GM12878 (cell line): ENCODE measurements at regions not wholly inside any gene's neighbourhood (a gene's known extent, or its start where the extent isn't known, plus 50 kb on each side); places are given as distances from the start of the nearest gene placed in this dataset.
"Not testable (repeated sequence)": the region's sequence is repeated elsewhere in the genome, so short reads cannot be mapped to it uniquely, and the experiment has no call there.

Source experiments
- ATAC-seq: fragments of 200-7000 bp; cut with Tn5 transposase; 3 replicates; pipeline ENCODE4 v1.9.1; 2020; ENCODE audit warnings: mild to moderate bottlenecking, moderate library complexity
- BruUV-seq: library from RNA; stranded (reverse); fragments of 400-500 nt; replicated peaks from 2 replicates; lab custom pipeline; 2021; lab: Mats Ljungman, UMichigan
- CTCF ChIA-PET: fragments of 300-600 bp; sonication (Branson Sonifier 250); formaldehyde crosslinking; extraction: SDS; loops from one replicate; lab custom pipeline; 2021; ENCODE audit warnings: inconsistent platforms; lab: Yijun Ruan, JAX
- POLR2A ChIA-PET: fragments of 350-600 bp; formaldehyde crosslinking; extraction: SDS; loops from one replicate; lab custom pipeline; 2021; ENCODE audit warnings: inconsistent platforms; lab: Charles Lee
- RAD21 ChIA-PET: fragments of 300-600 bp; sonication (Branson Sonifier 250); formaldehyde crosslinking; loops from one replicate; lab custom pipeline; 2023; ENCODE audit warnings: antibody characterized with exemption; ENCODE audit not compliant: unreplicated experiment; lab: Charles Lee
- SMC1A ChIA-PET: fragments of 300-600 bp; sonication (Branson Sonifier 250); formaldehyde crosslinking; loops from one replicate; lab custom pipeline; 2023; ENCODE audit not compliant: unreplicated experiment, uncharacterized antibody; lab: Charles Lee
- DNase-seq: peaks from one replicate; pipeline ENCODE4 v3.0.0-alpha.2; 2011; ENCODE audit warnings: low read depth, low spot score
- FAIRE-seq: peaks from 3 replicates; lab custom pipeline; 2011; peaks lifted over from hg19 to GRCh38; lab: Jason Lieb, UNC
- H2AFZ ChIP-seq: 2 replicates; pipeline ENCODE4 v1.6.0; 2011; ENCODE audit warnings: low read depth, low read length, control low read depth; ENCODE audit not compliant: control insufficient read depth
- H3K27ac ChIP-seq: 2 replicates; pipeline ENCODE4 v1.5.1; 2011; ENCODE audit warnings: control low read depth; ENCODE audit not compliant: control insufficient read depth, insufficient read depth
- H3K27me3 ChIP-seq, 2 experiments: replicated peaks in 1 of 2; 2 replicates each; pipeline versions ENCODE4 v1.6.0 to v1.6.1; 2011; ENCODE audit warnings: low read length in 1 of 2; ENCODE audit not compliant: control insufficient read depth in 2 of 2, insufficient read depth in 2 of 2
- H3K36me3 ChIP-seq, 2 experiments: 2 replicates each; pipeline ENCODE4 v1.5.1; 2011; ENCODE audit warnings: low read length in 1 of 2; ENCODE audit not compliant: control insufficient read depth in 2 of 2, insufficient read depth in 2 of 2
- H3K4me1 ChIP-seq: 2 replicates; pipeline ENCODE4 v1.6.1; 2011; ENCODE audit warnings: mild to moderate bottlenecking, low read length, moderate library complexity, mixed read lengths; ENCODE audit not compliant: control insufficient read depth, insufficient read depth
- H3K4me2 ChIP-seq: 2 replicates; pipeline ENCODE4 v1.6.0; 2011; ENCODE audit warnings: control low read depth; ENCODE audit not compliant: control insufficient read depth, insufficient read depth
- H3K4me3 ChIP-seq: fragments of 200-600 bp; sonication (generic); 2 replicates; pipeline ENCODE4 v1.5.1; 2016
- H3K79me2 ChIP-seq: 2 replicates; pipeline ENCODE4 v1.6.0; 2011; ENCODE audit warnings: low read length; ENCODE audit not compliant: control insufficient read depth, insufficient read depth
- H3K9ac ChIP-seq: 2 replicates; pipeline ENCODE4 v1.8.0; 2011; ENCODE audit warnings: low read length, control low read depth, mixed read lengths; ENCODE audit not compliant: control insufficient read depth, insufficient read depth
- H3K9me3 ChIP-seq: replicated peaks from 3 replicates; pipeline ENCODE4 v1.5.1; 2011; ENCODE audit warnings: mild to moderate bottlenecking, low read length; ENCODE audit not compliant: control insufficient read depth, insufficient read depth
- H4K20me1 ChIP-seq: 2 replicates; pipeline ENCODE4 v1.6.0; 2011; ENCODE audit not compliant: control insufficient read depth, insufficient read depth
- BCL11A ChIP-seq: IDR thresholded peaks from 2 replicates; pipeline ENCODE4 v1.6.1; 2011; ENCODE audit warnings: low read depth, low read length
- IKZF2 ChIP-seq, 2 experiments: fragments of 450-650 bp; IDR thresholded peaks; 2 replicates each; pipeline ENCODE4 v1.6.1; 2017; ENCODE audit warnings: mild to moderate bottlenecking in 2 of 2, moderate library complexity in 2 of 2
- SMAD5 ChIP-seq: IDR thresholded peaks from 2 replicates; pipeline ENCODE4 v1.6.1; 2016; ENCODE audit warnings: antibody characterized with exemption, low read depth
- WGBS: methylation state at CpG from one replicate; pipeline ENCODE4 v1.1.6; 2016; ENCODE audit warnings: low lambda C conversion rate; ENCODE audit not compliant: insufficient replicate concordance, insufficient coverage; ENCODE audit errors: missing lambda C conversion rate; 5-methylcytosine and 5-hydroxymethylcytosine counted together
- in situ Hi-C: fragments of 300-500 bp; cut with MboI; formaldehyde crosslinking; loops from 9 replicates; pipeline ENCODE4 v1.14.3; 2018; ENCODE audit warnings: mixed read lengths
- intact Hi-C: fragments of 100-400 bp; cut with micrococcal nuclease; formaldehyde crosslinking; loops from one replicate; pipeline ENCODE4 v1.14.2; 2022; ENCODE audit not compliant: unreplicated experiment
- TF ChIP-seq, protein P1 (sequence below): fragments of 450-650 bp; conservative IDR thresholded peaks from 2 replicates; pipeline ENCODE4 v1.6.1; 2017; ENCODE audit warnings: mild to moderate bottlenecking, moderate library complexity
- TF ChIP-seq, protein P2 (sequence below): fragments of 450-650 bp; IDR thresholded peaks from 2 replicates; pipeline ENCODE4 v1.6.1; 2017; ENCODE audit warnings: mild to moderate bottlenecking, moderate library complexity
- TF ChIP-seq, protein P3 (sequence below): IDR thresholded peaks from 2 replicates; pipeline ENCODE4 v1.6.1; 2012; ENCODE audit warnings: low read depth, low read length, improper control_type of control experiment

DNA sequence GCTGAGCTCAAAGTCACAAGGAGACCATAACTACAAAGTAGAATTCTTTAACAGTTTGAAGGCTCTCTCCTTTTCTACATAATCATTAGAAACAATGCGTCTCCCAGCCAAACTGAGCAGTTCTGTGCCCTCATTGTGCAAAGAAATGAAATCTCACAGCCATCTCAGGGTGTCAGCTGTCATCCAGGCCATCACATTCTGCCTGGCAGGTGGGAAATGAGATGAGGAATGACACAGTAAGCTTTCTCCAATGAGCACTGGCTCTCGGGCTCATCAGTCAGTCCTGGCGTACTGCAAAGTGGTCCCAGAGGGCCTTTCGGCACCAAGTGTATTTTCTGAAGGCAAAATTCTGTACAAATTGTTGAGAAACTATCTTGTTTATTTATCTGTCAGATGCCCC, 306.5 kb downstream of the KCTD12 start (continued):
- TF ChIP-seq SMAD5 (no peak), IKZF2 (IDR thresholded peaks at IDR 0.05) (no peak), BCL11A (no peak)
- TF ChIP-seq, protein P1, sequence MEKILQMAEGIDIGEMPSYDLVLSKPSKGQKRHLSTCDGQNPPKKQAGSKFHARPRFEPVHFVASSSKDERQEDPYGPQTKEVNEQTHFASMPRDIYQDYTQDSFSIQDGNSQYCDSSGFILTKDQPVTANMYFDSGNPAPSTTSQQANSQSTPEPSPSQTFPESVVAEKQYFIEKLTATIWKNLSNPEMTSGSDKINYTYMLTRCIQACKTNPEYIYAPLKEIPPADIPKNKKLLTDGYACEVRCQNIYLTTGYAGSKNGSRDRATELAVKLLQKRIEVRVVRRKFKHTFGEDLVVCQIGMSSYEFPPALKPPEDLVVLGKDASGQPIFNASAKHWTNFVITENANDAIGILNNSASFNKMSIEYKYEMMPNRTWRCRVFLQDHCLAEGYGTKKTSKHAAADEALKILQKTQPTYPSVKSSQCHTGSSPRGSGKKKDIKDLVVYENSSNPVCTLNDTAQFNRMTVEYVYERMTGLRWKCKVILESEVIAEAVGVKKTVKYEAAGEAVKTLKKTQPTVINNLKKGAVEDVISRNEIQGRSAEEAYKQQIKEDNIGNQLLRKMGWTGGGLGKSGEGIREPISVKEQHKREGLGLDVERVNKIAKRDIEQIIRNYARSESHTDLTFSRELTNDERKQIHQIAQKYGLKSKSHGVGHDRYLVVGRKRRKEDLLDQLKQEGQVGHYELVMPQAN = no peak
- TF ChIP-seq, protein P2, sequence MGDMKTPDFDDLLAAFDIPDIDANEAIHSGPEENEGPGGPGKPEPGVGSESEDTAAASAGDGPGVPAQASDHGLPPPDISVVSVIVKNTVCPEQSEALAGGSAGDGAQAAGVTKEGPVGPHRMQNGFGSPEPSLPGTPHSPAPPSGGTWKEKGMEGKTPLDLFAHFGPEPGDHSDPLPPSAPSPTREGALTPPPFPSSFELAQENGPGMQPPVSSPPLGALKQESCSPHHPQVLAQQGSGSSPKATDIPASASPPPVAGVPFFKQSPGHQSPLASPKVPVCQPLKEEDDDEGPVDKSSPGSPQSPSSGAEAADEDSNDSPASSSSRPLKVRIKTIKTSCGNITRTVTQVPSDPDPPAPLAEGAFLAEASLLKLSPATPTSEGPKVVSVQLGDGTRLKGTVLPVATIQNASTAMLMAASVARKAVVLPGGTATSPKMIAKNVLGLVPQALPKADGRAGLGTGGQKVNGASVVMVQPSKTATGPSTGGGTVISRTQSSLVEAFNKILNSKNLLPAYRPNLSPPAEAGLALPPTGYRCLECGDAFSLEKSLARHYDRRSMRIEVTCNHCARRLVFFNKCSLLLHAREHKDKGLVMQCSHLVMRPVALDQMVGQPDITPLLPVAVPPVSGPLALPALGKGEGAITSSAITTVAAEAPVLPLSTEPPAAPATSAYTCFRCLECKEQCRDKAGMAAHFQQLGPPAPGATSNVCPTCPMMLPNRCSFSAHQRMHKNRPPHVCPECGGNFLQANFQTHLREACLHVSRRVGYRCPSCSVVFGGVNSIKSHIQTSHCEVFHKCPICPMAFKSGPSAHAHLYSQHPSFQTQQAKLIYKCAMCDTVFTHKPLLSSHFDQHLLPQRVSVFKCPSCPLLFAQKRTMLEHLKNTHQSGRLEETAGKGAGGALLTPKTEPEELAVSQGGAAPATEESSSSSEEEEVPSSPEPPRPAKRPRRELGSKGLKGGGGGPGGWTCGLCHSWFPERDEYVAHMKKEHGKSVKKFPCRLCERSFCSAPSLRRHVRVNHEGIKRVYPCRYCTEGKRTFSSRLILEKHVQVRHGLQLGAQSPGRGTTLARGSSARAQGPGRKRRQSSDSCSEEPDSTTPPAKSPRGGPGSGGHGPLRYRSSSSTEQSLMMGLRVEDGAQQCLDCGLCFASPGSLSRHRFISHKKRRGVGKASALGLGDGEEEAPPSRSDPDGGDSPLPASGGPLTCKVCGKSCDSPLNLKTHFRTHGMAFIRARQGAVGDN = no peak
- TF ChIP-seq, protein P3, sequence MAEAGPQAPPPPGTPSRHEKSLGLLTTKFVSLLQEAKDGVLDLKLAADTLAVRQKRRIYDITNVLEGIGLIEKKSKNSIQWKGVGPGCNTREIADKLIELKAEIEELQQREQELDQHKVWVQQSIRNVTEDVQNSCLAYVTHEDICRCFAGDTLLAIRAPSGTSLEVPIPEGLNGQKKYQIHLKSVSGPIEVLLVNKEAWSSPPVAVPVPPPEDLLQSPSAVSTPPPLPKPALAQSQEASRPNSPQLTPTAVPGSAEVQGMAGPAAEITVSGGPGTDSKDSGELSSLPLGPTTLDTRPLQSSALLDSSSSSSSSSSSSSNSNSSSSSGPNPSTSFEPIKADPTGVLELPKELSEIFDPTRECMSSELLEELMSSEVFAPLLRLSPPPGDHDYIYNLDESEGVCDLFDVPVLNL = no peak

DNA sequence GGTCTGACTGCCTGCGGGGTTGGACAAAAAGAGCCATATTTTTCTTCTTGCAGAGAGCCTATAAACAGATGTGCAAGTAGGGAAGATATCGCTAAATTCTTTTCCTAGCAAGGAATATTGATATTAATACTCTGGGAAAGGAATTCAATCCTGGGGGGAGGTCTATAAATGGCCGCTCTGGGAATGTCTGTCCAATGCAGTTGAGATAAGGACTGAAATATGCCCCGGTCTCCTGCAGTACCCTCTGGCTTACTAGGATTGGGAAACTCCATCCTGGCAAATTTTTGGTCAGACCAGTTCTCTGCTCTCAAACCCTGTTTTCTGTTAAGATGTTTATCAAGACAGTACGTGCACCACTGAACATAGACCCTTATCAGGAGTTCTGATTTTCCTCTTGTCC, 310.6 kb downstream of the KCTD12 start:
- ATAC-seq, H3K4me2 ChIP-seq, H3K9ac ChIP-seq, FAIRE-seq, RAD21 ChIA-PET, H3K79me2 ChIP-seq, H3K4me3 ChIP-seq, CTCF ChIA-PET, H3K9me3 ChIP-seq, intact Hi-C loops, H3K36me3 ChIP-seq, SMC1A ChIA-PET, H3K27ac ChIP-seq, POLR2A ChIA-PET, H3K4me1 ChIP-seq, BruUV-seq, H2AFZ ChIP-seq, in situ Hi-C loops, H3K27me3 ChIP-seq, DNase-seq, H4K20me1 ChIP-seq: not testable (repeated sequence)
- WGBS = 44% methylated on average over 5 of the region's 5 CpGs
